Testis (tissue), 2 donors: ENCODE measurements at regions not wholly inside any gene's neighbourhood (a gene's known extent, or its start where the extent isn't known, plus 50 kb on each side); places are given as distances from the start of the nearest gene placed in this dataset.
"Not testable (repeated sequence)": the region's sequence is repeated elsewhere in the genome, so short reads cannot be mapped to it uniquely, and the experiment has no call there.

Experiments
- DNase-seq: peaks from one replicate; pipeline ENCODE4 v3.0.0-alpha.2; 2019
- H3K27ac ChIP-seq, 2 donors: fragments of 200-600 bp; sonication (generic); one replicate each; pipeline ENCODE4 v1.5.1; 2019
- H3K27me3 ChIP-seq: fragments of 200-600 bp; sonication (generic); one replicate; pipeline ENCODE4 v1.5.1; 2019
- H3K36me3 ChIP-seq: fragments of 200-600 bp; sonication (generic); one replicate; pipeline ENCODE4 v1.5.1; 2017; ENCODE audit warnings: low read depth; ENCODE audit errors: missing control alignments
- H3K4me1 ChIP-seq: fragments of 200-600 bp; sonication (generic); one replicate; pipeline ENCODE4 v1.5.1; 2019
- H3K4me3 ChIP-seq, 2 donors: fragments of 200-600 bp; sonication (generic); one replicate each; pipeline ENCODE4 v1.5.1; 2017 to 2019
- H3K9me3 ChIP-seq: fragments of 200-600 bp; sonication (generic); one replicate; pipeline ENCODE4 v1.5.1; 2017
- CTCF ChIP-seq, 3 experiments: fragments of 450-650 bp in 2 of 3; fragments of 200-600 bp in 1 of 3; sonication (generic) in 1 of 3; IDR thresholded peaks; one replicate each; pipeline ENCODE4 v1.5.1; 2016 to 2019; ENCODE audit warnings: antibody characterized with exemption in 3 of 3, mild to moderate bottlenecking in 2 of 3, moderate library complexity in 1 of 3
- POLR2A ChIP-seq: fragments of 450-650 bp; IDR thresholded peaks from one replicate; pipeline ENCODE4 v1.6.1; 2017; ENCODE audit warnings: antibody characterized with exemption, mild to moderate bottlenecking, moderate library complexity
- WGBS, 2 donors: methylation state at CpG; one replicate each; pipeline ENCODE4 v1.1.5; 2018; 5-methylcytosine and 5-hydroxymethylcytosine counted together
- intact Hi-C: fragments of 100-400 bp; cut with DNase I; formaldehyde crosslinking; loops from one replicate; pipeline ENCODE4 v1.15.1; 2023; ENCODE audit warnings: low total_unique reads

- H3K27ac ChIP-seq, H3K4me3 ChIP-seq, H3K9me3 ChIP-seq, H3K4me1 ChIP-seq, intact Hi-C loops, DNase-seq, H3K36me3 ChIP-seq, H3K27me3 ChIP-seq: not testable (repeated sequence)
- 60 to 78% methylated on average over 1 of the region's 1 CpG for WGBS, 2 donors
Observed at GRCh38 chr17:20877384-20877783, 165.4 kb downstream of the USP22 start.

- H3K4me3 ChIP-seq = no peak overlapping the region
- H3K9me3 ChIP-seq = no peaks in the 10 kb centered on the region
- intact Hi-C loops = no loop called here
- no peak overlapping the region for H3K27ac ChIP-seq
- H3K4me1 ChIP-seq = no peaks in the 10 kb centered on the region
- H3K27me3 ChIP-seq = no peaks in the 10 kb centered on the region
- WGBS, 2 donors = 66 to 83% methylated on average over 2 of the region's 2 CpGs
- H3K36me3 ChIP-seq = no peaks in the 10 kb centered on the region
- no peak for TF ChIP-seq CTCF (IDR thresholded peaks at IDR 0.05)
- no peak for TF ChIP-seq POLR2A
- DNase-seq = no peak
Observed at GRCh38 chr17:20890338-20890737, 152.5 kb downstream of the USP22 start.

- WGBS, 2 donors = 74 to 81% methylated on average over 9 to 14 of the region's 18 CpGs
Observed at GRCh38 chr17:20895426-20895825, 147.4 kb downstream of the USP22 start.

GRCh38 chr17:20896153-20896649 lies 146.6 kb downstream of the USP22 start:
- Histone ChIP-seq H3K27me3 (no peaks in the 10 kb centered on the region), H3K4me3 (peak overlapping the region in 1 of 2 donors; percentile 7), H3K4me1 (no peaks in the 10 kb centered on the region), H3K9me3 (no peaks in the 10 kb centered on the region), H3K36me3 (no peaks in the 10 kb centered on the region), H3K27ac (no peak overlapping the region)
- WGBS, 2 donors = 54 to 92% methylated on average over 4 to 30 of the region's 30 CpGs
- intact Hi-C loops = no loop called here
- no peak for TF ChIP-seq POLR2A
- no peak for TF ChIP-seq CTCF (IDR thresholded peaks at IDR 0.05)
- peak; percentile 77 for DNase-seq

More at GRCh38 chr17:20895426-20895825, 147.4 kb downstream of the USP22 start:
- H3K9me3 ChIP-seq, H3K4me3 ChIP-seq, H3K4me1 ChIP-seq, H3K27ac ChIP-seq, DNase-seq, H3K36me3 ChIP-seq, intact Hi-C loops, H3K27me3 ChIP-seq: not testable (repeated sequence)

- H3K4me1 ChIP-seq, H3K36me3 ChIP-seq, H3K27me3 ChIP-seq, H3K27ac ChIP-seq, H3K4me3 ChIP-seq, DNase-seq, H3K9me3 ChIP-seq, intact Hi-C loops: not testable (repeated sequence)
- 44 to 46% methylated on average over 5 of the region's 5 CpGs for WGBS, 2 donors
Observed at GRCh38 chr17:20898726-20899125, 144.1 kb downstream of the USP22 start.

GRCh38 chr17:20902496-20902895 lies 140.3 kb downstream of the USP22 start:
- H3K9me3 ChIP-seq, H3K4me1 ChIP-seq, H3K27ac ChIP-seq, H3K36me3 ChIP-seq, H3K4me3 ChIP-seq, intact Hi-C loops, DNase-seq, H3K27me3 ChIP-seq: not testable (repeated sequence)
- WGBS, 2 donors = 15 to 18% methylated on average over 17 of the region's 17 CpGs

GRCh38 chr17:20903549-20903948 lies 139.3 kb downstream of the USP22 start:
- H3K4me1 ChIP-seq, H3K27me3 ChIP-seq, H3K36me3 ChIP-seq, H3K9me3 ChIP-seq, H3K27ac ChIP-seq, intact Hi-C loops, H3K4me3 ChIP-seq, DNase-seq: not testable (repeated sequence)
- WGBS, 2 donors = 7 to 11% methylated on average over 1 of the region's 1 CpG
